Activated naive CD4-positive, alpha-beta T cell (primary cell): ENCODE measurements at regions not wholly inside any gene's neighbourhood (a gene's known extent, or its start where the extent isn't known, plus 50 kb on each side); places are given as distances from the start of the nearest gene placed in this dataset.
"Not testable (repeated sequence)": the region's sequence is repeated elsewhere in the genome, so short reads cannot be mapped to it uniquely, and the experiment has no call there.

Experiments
- DNase-seq, 4 experiments: peaks; one replicate each; lab custom pipeline; 2025; lab: John Stamatoyannopoulos, UW

DNA sequence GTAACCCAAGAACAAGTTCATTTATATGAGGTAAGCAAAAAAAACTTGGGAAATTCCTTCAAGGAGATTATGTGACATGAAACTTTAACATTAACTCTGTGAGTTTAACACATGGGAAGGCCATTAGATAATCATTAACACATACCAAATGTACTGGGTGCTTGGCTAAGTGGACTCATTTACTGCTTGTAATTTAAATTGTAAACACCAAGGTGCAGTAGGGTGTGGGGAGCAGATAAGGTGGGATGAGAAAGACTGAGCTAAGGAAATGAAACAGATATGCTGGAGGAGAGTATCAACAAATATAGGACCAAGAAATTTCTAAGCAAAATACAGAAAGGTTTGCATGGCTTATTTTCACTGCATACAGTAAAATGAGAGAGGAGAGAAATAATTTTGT is 2384.8 kb upstream of the ACO1 start:
- DNase-seq, result no peak

GRCh38 chr9:30010691-30011090 is 2373.8 kb upstream of the ACO1 start:
- no peak for DNase-seq

GRCh38 chr9:30012622-30013021 is 2371.8 kb upstream of the ACO1 start:
- no peak for DNase-seq

DNA sequence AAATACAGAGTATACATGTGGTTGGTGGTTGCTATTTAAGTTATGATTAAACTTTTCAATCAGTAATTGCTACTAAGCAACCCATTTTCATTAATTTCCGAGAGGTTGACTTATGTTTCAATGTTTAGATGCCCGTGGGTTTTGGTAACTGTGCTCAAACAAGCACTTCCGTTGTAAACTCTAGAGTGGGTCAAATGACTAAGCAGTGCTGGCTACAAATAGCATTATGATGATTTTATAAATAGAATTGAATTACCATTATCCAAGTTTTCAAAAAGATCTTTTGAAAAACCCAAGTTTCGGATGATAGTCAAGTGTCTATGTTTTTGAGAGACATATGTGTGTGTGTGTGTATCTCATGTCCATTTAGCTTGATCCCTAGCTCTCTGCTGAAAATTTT is 2369.4 kb upstream of the ACO1 start:
- DNase-seq, result no peak

DNA sequence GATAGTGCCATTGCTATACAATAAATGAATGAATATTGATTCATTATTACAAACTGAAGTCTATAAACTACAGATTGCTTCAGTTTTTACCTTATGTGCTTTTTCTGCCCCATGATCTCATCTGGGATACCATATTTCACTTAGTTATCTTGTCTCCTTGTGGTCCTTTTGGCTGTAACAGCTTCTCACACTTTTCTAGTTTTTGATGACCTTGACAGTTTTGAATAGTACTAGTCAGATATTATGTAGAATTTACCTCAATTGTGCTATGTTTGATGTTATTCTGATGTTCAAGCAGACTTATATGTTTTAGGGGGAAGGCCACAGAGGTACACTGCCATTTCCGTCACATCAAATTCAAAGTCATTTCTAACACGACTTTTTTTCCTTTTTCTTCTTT is 2364.3 kb upstream of the ACO1 start:
- no peak for DNase-seq

- DNase-seq, result no peak
Measured at GRCh38 chr9:30035761-30036160, 2348.7 kb upstream of the ACO1 start.

DNA sequence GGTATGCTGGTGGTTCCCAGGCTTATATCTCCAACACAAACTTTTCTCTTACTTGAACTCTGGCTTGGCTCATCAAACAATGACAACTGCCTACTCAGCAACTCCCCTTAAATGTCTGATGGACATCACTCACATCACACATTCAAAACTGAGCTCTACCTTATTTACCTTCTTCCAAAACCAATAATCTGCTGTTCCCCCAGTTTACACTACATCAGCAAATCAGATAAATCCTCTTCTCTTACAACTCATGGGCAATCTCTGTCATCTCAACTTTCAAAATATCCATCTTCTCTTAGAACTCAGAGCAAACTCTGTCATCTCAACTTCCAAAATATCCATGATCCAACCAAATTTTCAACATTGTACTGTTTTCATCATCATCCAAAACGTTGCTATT is 2347.9 kb upstream of the ACO1 start:
- DNase-seq, result no peak

DNA sequence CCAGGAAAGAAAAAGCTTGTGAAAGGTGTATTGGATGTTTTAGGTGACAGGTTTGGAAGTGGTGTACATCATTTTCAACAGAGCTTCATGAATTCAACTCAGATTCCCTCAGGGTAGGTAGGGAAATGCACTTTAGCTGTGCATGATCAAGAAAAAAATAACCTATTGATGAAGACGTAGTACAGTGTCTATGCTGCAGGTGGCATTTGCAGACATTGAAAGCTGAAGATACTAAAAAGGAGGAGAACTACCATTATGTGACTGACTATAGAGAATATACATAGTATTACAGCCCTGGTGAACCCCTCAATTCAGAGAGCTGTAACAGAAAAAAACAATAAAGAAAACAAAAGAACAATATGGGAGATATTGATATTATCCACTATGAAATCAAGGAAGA is 2344.7 kb upstream of the ACO1 start:
- no peak for DNase-seq

GRCh38 chr9:30048396-30048795 is 2336.0 kb upstream of the ACO1 start:
- no peak for DNase-seq

DNA sequence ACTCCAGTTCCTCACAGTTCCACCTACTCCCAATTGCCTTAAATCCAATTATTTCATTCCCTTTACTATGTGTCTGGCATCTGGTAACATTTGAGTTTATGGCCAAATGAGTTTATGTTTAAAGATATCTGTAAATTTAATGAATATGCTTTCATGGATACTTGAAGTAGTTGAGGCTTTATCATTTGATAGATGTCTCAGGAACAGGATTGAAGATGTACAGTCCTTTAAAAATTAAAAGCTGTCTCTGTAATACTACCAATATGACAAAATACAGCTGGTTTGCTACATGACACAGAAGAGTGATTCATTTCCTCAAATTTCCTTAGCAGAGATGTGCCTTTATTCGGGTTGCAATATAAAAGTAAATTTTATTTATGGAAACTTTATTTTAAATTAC is 2326.0 kb upstream of the ACO1 start:
- no peak for DNase-seq

DNA sequence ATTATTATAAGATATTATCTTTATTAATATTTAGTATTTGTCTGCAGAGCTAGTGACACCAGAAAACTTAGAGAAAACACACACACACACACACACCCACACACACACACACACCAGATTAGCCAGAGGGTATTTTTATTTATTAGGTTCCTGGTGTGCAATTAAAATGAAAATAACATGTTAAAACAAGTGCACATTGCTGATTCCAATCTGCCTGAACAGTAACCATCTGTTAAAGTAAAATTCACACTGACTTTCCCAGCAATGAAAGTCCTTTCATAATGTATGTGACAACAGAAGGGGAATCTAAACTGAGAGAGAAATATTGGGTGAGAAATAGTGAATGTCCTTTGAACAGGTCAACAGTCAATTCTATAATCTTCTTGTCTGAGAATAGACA is 2323.5 kb upstream of the ACO1 start:
- DNase-seq, result no peak

GRCh38 chr9:30065888-30066287 is 2318.6 kb upstream of the ACO1 start:
- DNase-seq, result no peak

DNA sequence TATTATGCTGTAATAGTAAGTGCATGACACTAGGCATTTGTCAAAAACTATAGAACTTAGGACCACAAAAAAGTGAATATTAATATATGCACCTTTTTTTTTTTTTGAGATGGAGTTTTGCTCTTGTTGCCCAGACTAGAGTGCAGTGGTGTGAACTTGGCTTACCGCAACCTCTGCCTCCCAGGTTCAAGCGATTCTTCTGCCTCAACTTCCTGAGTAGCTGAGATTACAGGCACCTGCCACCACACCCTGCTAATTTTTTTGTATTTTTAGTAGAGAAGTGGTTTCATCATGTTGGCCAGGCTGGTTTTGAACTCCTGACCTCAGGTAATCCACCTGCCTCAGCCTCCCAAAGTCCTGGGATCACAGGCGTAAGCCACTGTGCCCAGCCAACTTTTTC is 2315.2 kb upstream of the ACO1 start:
- DNase-seq, result not testable (repeated sequence)

DNA sequence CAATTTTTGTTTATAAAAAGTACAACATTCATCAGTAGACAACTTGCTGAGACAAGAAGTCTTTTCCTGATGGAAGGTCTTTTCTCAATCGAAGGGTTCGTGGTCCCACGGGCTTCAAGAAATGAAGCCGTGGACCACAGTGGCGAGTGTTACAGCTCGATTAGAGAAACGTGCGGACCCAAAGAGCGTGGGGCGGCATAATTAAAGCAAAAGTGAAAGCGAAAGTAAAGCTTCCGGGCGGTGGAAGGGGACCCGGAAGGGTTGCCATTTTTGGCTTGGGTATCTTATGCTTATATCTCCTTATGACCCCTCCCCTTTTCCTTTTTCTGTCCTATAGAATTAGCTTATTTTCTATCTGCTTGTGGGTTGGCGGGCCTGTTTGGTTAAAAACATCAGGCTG is 2309.4 kb upstream of the ACO1 start:
- no peak for DNase-seq

- no peak for DNase-seq
Measured at GRCh38 chr9:30075451-30076199, 2308.8 kb upstream of the ACO1 start.

- no peak for DNase-seq
Measured at GRCh38 chr9:30078195-30078594, 2306.2 kb upstream of the ACO1 start.

GRCh38 chr9:30089428-30089827 is 2295.0 kb upstream of the ACO1 start:
- no peak for DNase-seq

- DNase-seq, result no peak
Measured at GRCh38 chr9:30103647-30104394, 2280.6 kb upstream of the ACO1 start.

GRCh38 chr9:30107134-30107533 is 2277.3 kb upstream of the ACO1 start:
- DNase-seq, result not testable (repeated sequence)

- no peak for DNase-seq
Measured at GRCh38 chr9:30116673-30117217, 2267.7 kb upstream of the ACO1 start.

GRCh38 chr9:30120666-30121065 is 2263.8 kb upstream of the ACO1 start:
- DNase-seq, result no peak

GRCh38 chr9:30121611-30122010 is 2262.8 kb upstream of the ACO1 start:
- no peak for DNase-seq

- DNase-seq, result no peak
Measured at GRCh38 chr9:30125881-30126280, 2258.6 kb upstream of the ACO1 start.
